NCI-H1105 treated with DMSO at 0.1 percent for 48 hours (cell line): ENCODE measurements at regions not wholly inside any gene's neighbourhood (a gene's known extent, or its start where the extent isn't known, plus 50 kb on each side); places are given as distances from the start of the nearest gene placed in this dataset.
A peak's percentile ranks its signal among the peaks of the same experiment; 100 is the strongest.

Experiments used
- DNase-seq: peaks from one replicate; lab custom pipeline; 2025; lab: John Stamatoyannopoulos, UW

DNA sequence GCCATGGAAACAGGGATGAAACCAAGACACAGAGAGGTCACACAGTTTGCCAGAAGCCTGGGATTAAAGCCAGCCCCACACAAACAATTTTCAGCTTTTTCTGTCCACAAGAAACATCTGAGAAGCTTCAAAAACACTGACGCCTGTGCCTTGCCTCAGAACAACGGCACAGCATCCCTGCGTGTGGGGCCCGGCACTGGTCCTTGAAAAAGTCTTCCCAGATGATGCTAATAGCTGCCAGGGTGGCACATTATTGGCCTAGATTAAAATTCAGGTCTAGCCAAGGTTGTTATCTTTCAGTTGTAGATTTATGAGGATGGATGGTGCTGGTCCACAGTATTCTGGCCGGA, 321.4 kb downstream of the HAPSTR1 start:
- DNase-seq: no peak

DNA sequence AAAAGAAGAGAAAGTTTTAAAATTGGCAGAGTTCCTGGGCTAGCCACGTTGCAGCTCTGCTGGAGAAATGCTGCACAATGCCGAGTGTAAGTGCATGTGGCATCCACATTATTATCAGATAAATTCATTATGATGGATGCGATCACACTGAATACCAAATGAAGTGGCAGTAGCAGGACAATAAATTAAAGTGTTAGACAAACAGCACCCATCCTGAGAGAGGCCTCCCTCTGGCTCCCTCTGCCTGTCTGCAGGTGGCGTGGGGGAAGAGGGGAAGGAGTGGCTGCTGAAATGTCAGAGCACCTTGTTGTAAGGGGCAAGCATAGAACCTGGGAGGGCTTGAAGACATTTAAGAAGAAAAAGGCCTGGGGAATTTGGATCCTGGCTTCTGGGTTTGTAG, 324.1 kb downstream of the HAPSTR1 start:
- no peak for DNase-seq

DNA sequence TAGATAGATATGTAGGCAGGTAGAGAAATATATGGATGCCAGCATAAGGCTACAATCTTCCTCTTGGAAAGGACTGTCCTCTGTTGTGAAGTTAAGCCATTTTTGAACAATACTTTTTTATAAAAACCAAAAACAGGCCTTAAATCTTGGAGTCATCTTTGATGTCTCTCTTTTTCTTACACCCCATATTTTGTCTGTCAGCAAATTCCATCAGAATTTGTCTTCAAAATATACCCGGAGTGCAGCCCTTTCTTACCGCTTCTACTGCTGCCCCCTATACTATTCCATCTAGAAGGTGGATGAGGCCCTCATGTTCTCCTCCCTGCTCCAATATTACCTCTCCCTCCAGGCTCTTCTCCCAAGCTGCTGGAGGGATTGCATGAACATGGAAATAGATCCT, 326.5 kb downstream of the HAPSTR1 start:
- no peak for DNase-seq

DNA sequence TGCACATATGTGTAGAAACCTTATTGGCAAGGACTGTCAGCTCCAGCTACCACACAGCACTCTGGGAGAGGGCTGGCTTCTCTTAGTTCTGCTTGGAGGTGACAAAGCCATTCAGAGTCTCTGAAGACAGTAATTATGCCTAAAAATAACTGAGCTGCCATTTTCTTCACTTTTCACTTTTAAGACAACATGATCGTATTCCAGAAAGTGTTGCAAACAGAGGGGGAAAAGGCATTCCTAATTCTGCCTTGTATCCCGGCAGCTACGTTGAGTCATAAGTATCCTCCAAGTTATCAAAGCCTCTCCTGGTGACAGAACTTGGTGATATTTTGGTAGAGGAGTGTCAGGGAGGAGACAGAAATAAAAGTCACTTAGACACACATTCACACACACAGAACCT, 327.7 kb downstream of the HAPSTR1 start:
- no peak for DNase-seq

DNA sequence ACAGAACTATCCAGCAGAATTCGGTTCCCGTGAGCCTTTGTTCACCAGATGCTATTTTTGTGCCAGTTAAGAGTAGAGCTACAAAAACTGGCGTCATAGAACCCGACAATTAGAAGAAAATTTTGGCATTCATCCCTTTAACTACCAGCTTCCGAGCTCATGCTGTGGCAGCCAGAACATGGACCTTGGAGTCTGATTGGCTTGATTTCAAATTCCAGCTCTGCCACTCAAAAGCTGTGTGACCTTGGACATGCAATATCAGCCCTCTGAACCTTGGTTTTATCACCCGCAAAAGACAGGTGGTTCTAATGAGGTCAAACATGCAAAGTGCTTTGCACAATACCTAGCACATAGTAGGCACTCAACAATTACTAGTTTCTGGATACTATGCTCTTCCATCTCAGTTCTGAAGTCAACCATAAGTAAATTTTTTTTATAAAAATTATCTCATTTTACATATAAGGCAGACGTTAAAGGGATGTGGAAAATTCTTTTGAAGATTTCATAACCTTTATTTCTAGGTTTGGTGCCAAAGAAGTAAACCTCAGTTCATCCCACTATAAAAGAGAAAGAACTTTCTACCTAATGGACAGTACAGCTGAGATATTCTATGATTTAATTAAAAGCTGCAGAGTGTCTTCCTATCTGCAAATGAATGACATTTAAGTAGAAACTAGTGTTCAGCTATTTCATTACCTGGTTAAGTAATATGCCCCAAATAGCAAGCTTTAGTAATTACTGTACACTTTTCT, 331.5 kb downstream of the HAPSTR1 start:
- DNase-seq: no peak

DNA sequence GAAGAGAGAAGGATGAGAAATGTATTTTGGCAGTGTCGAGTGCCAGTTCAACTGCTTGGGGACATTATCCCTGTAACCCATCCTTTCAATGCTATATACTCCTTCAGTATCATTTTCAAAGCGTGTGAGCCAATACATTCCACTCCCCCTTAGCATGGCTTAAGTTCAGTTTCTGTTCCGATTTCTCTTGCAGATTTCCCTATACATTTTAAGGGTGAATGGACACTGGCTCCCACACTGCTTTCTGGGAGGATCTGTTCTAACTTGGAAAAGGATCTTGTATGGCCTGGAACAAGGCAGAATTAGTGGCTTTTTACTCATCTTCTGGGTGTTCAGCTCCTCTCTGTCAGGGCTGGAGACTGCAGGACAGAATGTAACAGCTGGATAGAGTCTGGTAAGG, 333.8 kb downstream of the HAPSTR1 start:
- no peak for DNase-seq

DNA sequence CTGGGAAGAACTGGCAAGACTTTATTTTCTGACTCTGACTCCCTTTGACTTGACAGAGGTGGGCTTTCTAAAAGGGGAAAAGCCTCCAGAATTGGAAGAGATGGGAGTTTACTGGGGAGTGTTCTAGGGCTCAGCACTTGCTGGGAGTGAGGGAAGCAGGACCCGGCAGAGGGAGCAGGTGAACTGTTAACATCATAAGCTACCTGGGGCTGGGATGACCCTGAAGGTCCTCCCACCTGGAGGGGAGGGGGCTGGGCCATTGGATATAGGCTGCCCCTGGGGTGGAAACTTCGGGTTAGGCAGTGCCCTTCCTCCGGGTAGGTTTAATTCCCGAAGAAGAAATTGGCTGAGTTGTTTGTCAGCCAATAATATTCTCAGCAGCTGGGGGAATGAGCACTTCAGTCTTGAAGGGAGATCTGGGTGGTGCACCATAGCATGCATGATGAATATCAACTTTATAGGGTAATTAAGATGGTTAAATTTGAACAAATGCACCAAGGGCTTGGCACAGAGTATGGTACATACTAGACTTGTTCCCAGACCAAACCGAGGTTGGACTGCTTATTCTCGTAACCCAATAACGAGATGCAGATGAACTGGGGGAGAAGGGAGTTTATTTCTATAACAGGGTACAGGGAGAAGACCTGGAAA, 337.0 kb downstream of the HAPSTR1 start:
- DNase-seq: no peak

DNA sequence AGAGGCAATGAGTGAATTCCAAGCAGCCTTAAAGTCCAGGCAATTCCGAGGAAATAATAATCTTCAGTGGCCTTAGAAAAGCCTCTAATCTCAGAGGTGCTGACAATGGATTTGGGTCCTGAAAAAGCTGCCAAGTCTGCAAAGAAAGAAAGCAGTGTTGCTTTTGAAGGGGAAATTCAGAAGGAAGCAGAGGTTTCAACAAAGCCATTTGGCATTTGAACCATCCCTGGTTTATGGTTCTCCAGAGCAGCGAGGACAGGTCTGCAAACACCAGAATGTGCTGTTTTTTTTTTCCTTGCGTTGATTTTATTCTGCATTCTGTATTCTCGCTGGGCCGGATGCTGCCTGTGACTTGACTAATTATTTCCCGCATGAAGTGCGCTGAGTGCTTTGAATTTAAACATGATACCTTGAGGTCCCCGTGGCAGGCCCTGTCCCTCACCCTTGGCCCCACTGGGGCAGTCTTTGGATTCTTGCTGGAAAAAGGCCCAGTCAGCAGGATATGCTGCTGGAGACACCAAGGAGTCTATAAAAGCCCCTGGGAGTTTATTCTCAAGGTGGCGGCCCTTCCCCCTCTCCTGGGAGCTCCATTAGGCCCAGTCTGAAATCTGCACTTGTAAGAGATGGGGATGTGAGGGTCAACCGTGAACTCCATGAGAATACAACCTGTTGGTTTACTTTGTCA, 338.3 kb downstream of the HAPSTR1 start:
- no peak for DNase-seq

DNA sequence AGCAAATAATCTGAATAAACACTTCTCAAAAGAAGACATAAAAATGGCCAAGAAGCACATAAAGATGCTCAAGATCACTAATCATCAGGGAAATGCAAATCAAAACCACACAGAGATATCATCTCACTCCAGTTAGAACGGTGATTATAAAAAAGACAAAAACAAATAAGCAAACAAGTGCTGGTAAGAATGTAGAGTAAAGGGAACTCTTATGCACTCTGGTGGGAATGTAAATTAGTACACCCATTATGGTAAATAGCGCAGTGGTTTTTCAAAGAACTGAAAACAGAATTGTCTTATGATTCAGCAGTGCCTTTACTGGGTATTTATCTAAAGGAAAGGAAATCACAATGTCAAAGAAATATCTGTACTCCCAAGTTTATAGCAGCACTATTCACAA, 343.2 kb downstream of the HAPSTR1 start:
- DNase-seq: no peak

DNA sequence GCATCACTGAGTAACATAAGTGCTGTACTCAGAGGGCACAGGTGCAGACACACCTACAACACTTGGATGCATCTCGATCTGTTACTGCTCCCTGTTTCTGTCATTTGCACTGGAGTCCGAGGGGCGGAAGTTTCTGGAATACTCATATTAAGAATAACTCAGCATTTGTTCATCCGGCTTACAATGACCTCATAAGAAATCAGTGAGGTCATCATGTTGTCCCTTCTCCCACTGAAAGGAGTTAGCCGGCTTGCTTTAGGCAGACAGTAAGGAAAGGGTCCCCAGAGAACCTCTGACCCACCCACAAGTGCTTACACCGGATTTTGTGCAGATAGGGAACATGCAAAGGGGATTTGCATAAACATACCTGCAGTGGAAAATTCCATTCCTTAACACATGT, 344.7 kb downstream of the HAPSTR1 start:
- no peak for DNase-seq

DNA sequence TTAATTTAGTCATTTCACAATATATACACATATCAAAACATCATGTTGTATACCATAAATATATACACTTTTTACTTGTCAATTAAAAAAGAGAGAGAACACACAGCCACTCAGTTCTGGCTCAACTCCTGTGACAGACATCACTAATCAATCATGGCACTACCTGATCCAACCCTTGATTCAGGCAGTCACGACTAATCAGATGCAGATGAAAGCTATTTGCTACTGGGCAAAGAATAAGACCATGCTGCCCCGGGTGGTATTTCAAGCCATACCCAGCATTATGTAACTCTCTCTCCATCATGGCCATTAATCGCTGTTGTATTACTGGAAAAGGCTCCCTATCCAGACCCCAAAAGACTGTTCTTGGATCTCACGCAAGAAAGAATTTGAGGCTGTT, 345.7 kb downstream of the HAPSTR1 start:
- peak; percentile 0 for DNase-seq

DNA sequence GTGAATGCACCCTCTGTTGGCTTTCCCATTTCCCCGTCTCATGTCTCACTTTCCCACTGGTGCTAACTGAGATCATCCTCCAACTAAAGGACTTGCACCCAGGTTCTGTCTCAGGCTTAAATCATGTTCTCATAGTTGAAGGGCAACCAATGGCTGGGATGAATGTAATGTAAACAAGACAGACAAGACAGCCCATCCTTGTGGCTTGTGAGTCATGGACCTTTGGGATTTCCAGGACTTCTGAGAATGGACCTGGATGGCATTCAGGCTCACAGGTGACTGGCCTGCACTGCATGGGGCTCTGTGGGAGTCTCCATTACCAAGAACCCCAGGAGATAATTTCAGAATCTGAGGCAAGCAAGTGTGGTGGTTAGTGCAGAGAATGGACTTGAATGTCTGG, 347.5 kb downstream of the HAPSTR1 start:
- DNase-seq: no peak

DNA sequence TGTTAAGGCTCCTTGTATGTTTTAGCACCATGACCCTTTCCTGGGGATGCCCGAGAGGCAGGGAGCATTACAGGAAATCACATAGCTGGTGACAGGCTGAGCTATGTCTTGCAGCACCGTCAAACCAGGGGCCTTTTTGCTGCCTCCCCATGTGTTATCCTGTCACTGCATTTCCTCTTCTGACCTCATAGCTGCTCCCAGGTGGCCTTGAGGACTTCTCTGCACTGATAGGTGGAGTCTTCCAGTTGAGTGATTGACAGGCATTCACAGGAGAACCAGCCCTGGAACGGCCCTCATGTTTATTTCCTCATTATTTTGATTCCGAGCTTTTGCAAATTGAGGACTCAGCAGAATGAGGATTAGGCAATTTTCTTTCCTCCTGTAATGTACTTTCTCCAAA, 349.6 kb downstream of the HAPSTR1 start:
- DNase-seq: no peak

DNA sequence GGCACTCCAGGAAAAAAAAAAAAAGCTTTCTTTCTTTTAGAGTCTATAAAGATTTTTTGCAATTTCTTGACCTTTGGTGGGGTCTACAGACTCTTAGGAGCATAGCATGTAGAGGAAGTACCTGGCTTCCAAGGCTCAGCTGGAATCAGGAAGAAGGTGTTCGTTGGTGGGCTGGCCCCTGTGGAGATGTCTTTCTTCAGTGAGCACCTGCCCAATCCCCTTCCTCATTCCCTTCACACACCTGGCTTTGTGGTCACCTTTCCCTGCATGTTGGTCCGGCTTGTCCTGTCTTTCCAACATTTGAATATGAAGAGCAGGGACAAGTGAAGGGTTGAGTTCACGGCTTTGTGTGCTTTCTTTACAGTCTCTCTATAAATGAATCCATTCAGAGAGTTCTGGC, 352.4 kb downstream of the HAPSTR1 start:
- DNase-seq: no peak

DNA sequence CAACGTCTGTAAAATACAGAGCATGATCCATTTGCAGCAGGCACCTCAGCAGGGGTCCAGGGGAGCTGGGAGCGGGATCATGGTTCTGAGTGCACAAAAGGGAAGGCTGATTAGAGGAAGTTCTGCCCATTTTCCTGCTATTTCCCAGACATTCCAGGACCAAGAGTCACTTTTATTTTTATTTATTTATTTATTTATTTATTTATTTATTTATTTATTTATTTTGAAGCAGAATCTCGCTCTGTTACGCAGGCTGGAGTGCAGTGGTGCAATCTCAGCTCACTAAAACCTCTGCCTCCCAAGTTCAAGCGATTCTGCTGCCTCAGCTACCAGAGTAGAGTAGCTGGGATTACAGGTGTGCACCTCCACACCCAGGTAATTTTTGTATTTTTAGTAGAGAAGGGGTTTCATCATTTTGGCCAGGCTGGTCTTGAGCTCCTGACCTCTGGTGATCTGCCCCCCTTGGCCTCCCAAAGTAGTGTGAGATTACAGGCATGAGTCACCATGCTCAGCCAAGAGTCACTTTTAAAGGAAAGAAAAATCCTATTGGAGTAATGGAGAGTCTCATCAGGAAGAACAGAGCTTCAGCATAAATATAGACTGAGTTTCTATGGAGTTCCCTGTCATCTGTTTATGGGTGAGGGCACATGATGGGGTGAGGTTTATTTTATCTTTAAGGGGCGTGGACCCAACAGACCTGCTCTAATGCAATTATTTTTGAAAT, 355.2 kb downstream of the HAPSTR1 start:
- no peak for DNase-seq

DNA sequence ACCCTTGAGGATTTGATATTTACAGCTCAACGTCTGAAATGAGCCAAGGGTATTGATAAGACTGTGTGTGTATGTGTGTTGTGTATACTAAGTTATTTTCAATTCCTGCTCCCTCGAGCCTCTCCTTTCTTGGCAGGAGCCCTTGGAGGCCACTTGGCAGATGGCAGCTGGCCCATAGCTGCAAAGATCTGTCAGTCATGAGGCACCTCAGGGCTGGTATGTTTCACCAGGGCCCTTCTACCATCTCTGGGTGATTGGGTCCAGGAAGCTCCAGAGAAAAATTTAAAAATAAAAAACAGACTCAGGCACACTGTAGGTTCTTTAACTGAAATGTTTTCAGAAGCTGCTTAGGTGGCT, 355.7 kb downstream of the HAPSTR1 start:
- no peak for DNase-seq

DNA sequence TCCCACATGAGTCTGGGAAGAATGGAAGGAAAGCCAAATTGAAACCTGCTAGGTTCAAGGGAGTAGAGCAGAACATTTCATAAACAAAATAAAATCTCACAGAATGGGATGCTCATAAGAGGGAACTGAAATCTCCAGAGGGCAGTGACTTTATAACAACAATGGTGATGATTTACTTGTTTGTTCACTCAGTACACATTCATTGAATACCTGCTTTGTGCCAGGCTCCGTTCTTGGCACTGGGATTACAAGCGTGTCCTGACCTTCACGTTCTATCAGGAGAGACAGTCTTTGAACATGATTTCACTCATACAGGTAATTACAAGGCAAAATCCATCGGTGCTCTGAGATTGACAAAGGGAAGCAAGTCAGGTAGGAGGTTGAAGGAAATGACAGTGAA, 356.3 kb downstream of the HAPSTR1 start:
- no peak for DNase-seq

DNA sequence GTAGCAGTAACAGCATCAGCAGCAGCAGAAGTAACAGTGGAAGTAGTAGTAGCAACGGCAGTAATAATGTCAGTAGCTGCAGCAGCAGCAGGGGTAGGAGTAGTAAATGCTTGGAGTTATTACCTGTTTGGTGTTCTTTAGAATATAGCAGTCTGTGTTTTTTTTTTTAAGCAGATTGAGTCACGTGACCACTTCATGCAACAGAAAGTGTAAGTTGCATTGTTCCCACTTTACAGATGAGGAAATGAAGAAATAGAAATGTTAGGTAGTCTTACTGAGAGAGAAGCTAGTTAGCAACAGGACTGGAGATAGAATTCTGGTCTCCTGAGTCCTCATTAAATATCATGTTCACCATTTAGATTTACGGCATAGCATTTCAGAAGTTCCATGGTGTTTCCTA, 358.2 kb downstream of the HAPSTR1 start:
- DNase-seq: no peak

DNA sequence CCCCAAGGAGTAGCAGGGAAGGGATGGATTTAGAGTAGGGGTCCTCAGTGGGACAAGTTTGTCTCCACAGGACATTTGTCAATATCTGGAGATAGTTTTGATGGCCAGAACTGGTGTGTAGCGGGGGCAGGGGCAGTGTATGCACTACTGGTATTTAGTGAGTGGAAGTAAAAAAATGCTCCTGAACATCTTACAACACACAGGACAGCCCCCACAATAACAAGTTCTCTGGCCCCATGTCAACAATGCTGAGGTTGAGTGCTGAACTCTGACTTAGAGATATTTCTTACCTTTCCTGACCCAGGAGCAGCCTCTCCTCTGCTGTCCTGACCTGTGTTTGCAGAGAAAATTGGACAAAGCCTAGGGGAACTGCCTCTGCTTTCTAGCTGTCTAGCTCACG, 365.8 kb downstream of the HAPSTR1 start:
- DNase-seq: no peak

DNA sequence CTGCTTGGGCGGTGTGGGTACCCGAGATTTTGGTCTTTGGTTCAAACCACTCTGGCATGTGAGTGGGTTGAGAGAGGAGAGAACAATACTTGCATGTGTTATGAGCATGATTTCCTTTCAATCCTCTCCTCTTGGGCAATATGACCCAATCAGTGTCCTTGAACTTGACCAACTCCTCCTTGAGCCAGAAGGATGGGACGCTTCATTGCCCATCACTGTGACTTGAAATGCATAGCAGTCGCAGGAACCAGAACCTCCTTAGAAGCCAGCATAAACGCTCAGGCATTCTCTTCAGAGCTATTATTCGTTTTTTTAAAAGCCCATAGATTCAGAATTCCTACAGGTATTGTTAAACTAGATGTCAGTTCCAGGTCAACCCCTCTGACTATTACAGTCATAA, 367.4 kb downstream of the HAPSTR1 start:
- DNase-seq: no peak

DNA sequence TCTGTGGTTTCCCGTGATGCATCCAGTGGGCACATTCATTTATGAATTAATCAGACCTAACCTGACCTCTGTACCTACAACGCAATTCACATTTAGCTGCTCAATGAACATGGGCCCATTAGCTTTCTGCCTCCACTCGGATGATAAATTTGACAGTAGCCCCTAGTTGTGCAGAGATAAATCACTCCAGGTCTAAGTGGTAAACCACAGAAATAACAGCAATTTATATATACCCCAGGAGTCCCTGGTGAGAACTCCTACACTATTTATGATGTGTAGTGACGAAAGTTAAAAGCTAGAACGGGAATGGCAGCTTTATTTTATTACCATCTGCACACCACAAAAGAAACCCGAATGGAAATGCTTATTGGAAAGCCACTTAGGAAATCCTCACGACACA, 371.5 kb downstream of the HAPSTR1 start:
- no peak for DNase-seq

DNA sequence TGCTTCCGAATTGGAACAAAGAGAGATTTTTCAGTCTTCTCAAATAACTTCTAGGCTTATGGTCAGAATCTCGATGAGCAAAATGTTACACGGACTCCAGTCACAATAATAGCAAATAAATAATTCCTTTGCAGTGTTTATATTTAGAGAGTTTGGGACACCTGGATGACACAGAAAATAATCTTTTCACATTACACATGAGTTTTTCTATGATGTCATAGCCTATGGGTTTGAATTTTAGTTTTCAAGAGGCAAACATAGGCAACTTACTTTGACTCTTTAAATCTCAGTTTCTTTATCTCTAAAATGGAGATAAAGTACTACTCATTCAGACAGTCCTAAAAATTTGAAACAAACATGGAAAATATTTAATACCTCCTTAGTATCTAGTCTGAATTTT, 372.0 kb downstream of the HAPSTR1 start:
- no peak for DNase-seq

DNA sequence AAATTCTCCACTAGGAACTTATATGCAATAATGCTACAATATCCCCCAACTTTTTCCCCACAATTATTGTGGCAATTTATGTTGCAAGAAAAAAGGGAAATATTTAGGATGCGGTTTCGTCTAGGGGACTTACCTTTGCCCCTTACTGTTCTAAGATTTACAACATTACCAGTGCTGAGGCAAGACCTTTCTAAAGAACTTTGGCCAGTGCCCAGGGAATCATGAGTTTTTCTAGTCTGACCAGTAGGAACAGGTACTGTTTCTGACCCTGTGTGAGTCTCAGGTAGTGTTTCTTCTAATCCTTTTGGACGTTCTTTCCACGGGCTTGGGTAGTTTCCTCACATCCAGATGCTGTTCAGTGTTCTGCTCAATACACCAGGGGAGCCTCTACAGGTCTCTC, 373.7 kb downstream of the HAPSTR1 start:
- no peak for DNase-seq
